Mammary epithelial cell (primary cell): ENCODE measurements at regions not wholly inside any gene's neighbourhood (a gene's known extent, or its start where the extent isn't known, plus 50 kb on each side); places are given as distances from the start of the nearest gene placed in this dataset.
"Not testable (repeated sequence)": the region's sequence is repeated elsewhere in the genome, so short reads cannot be mapped to it uniquely, and the experiment has no call there.

Experiments used
- EZH2 ChIP-seq: IDR thresholded peaks from 2 replicates; pipeline ENCODE4 v1.6.1; 2012; ENCODE audit warnings: low read length, inconsistent platforms, borderline replicate concordance
- TF ChIP-seq, protein P1 (sequence below), 2 donors: IDR thresholded peaks in 1 of 2; conservative IDR thresholded peaks in 1 of 2; 2 replicates each; pipeline ENCODE4 v1.5.1; 2011 to 2012; ENCODE audit warnings: inconsistent platforms in 2 of 2, low read length in 2 of 2, mild to moderate bottlenecking in 2 of 2, control low read depth in 1 of 2, low read depth in 1 of 2; ENCODE audit not compliant: insufficient read depth in 1 of 2; ENCODE audit errors: extremely low read depth in 1 of 2

DNA sequence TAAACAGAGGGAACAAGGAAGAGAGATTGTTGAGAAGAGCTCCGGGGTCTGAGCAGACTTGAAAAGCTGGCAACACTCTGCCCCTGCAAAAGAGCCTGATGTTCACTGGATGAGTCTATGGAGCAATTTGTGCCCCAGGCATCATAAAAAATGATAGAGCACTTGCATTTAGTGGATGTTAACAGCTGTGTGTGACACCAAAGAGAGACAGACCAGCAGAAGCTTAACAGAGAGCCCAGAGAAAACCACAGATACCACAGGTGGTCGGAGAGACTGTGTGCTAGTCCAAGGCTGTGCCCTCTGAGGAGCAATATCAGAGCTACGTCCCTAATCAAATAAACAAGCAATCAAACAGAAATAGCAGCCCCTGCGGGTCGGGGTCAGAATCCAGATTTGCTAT is 85.4 kb upstream of the SAMD11 start:
- TF ChIP-seq, protein P1, sequence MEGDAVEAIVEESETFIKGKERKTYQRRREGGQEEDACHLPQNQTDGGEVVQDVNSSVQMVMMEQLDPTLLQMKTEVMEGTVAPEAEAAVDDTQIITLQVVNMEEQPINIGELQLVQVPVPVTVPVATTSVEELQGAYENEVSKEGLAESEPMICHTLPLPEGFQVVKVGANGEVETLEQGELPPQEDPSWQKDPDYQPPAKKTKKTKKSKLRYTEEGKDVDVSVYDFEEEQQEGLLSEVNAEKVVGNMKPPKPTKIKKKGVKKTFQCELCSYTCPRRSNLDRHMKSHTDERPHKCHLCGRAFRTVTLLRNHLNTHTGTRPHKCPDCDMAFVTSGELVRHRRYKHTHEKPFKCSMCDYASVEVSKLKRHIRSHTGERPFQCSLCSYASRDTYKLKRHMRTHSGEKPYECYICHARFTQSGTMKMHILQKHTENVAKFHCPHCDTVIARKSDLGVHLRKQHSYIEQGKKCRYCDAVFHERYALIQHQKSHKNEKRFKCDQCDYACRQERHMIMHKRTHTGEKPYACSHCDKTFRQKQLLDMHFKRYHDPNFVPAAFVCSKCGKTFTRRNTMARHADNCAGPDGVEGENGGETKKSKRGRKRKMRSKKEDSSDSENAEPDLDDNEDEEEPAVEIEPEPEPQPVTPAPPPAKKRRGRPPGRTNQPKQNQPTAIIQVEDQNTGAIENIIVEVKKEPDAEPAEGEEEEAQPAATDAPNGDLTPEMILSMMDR (conservative IDR thresholded peaks at IDR 0.05 in 1 of 2, IDR thresholded peaks at IDR 0.05 in 1 of 2; ENCODE audit: extremely low read depth in 1 of 2, insufficient read depth in 1 of 2, low read depth in 1 of 2, low read length in 2 of 2) = not testable (repeated sequence)
- not testable (repeated sequence) for TF ChIP-seq EZH2
